GM18870 (cell line): ENCODE measurements at regions not wholly inside any gene's neighbourhood (a gene's known extent, or its start where the extent isn't known, plus 50 kb on each side); places are given as distances from the start of the nearest gene placed in this dataset.

Experiments used
- ATAC-seq: cut with Tn5 transposase; IDR thresholded peaks from one replicate; pipeline ENCODE4 v1.9.1; 2021; ENCODE audit warnings: moderate library complexity; ENCODE audit not compliant: unreplicated experiment

DNA sequence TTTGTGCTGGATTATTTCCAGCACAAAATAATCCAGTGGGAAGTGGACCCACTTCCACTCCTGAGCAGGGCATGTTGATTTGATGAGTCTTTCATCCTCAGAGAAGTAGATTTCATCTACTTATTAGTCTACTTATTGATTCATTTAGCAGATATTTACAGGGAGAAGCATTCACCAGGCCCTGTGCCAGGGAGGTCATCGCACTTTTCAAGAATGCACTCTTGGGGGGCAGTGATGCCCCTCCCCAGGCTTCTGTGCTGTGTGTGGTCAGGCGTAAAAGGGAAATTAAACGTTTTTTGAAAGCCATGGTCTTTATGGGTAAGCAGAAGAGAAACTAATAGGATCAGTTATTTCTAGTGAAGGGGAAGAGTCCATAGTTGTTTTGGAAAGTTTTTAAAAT, 610.7 kb upstream of the TMEM132C start:
- ATAC-seq = no peak

DNA sequence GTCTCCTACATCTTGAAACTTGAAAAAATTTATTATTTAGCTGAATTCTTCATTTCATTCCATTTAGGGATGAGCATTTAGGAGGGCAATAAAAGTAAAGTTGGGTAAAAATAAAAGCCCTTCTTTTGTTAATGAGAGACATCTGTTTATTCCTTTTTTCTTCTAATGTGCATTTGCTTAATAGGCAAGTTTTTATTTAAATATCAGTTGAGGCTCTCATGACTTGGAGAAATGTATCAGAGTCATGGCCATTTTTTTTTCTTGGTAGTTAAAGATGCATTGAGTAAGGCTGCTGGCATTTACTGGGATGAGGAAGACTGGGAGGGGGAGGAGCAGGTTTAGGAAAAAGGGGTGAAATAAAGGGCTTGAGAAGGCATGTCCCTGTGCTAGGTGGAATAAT, 609.9 kb upstream of the TMEM132C start:
- no peak for ATAC-seq

DNA sequence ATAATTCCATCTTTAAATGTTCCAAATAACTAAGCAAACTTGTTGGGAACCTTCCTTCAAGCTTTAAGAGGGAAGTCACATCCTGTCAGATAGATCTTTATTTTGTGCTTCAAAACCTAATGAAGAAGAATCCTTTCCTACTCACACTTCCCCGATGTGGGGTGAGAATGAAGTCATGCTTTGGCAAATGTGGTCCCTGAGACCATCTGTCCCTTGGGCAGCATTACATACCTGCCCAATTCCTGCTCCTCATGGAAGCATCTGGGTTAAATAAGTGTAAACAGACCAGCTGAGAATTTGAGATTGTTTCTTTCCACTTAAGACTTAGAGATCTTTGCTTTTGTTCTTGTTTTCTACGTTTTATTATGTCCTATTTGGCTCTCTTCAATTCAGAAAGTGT, 606.0 kb upstream of the TMEM132C start:
- no peak for ATAC-seq

DNA sequence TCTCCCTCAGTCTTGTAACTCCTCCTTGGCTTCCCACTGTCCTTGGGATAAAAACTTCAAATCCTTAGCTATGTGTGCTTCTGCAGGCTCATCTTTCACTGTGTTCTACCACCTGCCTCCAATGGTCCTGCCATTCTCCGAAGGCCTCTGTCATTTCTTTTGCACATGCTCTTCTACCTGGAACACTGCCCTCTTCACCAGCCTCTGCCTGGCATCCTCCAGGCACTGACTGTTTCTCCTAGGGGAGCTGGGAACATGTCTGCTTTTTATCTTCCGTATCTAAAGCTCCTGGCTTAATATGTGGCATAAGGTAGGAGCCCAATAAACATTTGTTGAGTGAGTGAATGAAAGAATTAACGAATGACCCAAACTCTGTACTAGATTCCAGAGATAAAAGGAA, 603.3 kb upstream of the TMEM132C start:
- ATAC-seq = no peak

DNA sequence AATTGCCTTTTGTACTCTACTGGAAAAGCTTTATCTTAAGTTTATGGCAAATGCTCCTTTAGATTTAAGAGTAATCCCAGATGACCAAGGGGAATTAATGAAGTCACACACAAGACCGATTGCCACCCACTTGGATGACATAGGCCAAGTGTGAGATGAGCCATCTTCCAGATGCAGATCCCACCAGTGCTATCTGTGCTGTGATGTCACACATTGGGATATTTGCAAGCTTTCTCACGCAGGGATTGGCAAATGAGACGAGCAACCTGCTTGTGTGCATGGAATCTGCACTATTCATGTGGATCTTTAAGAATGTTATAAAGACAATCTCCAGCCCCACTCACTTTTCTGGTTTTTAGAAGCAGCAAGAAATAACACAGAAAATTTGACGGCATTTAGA, 602.1 kb upstream of the TMEM132C start:
- ATAC-seq = no peak

DNA sequence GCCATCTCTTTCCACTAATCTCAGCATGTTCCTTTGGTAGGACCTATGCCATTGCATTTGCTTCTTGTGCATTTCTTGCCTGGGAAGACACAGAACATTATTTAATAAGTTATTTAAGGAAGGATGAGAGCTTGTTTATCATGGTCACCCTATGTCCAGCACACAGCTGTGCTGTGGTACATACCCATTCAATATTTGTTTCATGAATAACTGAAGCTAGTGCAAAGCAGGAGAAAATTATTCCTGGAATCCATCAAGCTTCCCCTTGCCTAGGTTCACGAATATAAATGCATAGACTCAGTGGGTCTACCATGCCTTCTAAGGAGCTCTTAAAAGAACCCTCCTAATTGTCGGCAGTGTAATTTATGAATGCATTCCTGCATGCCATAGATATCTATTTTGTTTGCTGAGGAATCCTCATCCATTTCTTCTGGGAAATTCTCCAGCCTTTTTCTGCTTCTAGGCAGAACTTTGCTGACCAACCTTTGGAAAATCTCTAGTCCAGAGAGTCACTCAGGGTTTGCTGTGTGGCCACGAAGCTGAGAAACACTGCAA, 599.8 kb upstream of the TMEM132C start:
- no peak for ATAC-seq

DNA sequence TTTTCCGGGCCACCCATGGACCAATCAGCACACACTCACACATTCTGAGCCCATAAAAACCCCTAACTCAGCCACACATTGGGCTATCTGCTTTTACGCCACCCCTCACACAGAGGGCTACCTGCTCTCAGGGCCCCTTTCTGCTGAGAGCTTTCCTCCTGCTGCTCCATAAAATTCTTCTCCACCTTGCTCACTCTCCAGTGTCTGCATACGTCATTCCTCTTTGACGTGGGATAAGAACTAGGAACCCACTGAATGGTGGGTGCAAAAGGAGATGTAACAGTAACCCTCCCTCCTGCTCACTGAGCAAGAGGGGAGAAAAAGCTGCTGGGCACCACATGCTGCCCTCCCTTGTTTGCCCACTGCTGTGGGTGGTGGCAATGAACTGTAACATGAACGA, 596.7 kb upstream of the TMEM132C start:
- ATAC-seq = no peak

DNA sequence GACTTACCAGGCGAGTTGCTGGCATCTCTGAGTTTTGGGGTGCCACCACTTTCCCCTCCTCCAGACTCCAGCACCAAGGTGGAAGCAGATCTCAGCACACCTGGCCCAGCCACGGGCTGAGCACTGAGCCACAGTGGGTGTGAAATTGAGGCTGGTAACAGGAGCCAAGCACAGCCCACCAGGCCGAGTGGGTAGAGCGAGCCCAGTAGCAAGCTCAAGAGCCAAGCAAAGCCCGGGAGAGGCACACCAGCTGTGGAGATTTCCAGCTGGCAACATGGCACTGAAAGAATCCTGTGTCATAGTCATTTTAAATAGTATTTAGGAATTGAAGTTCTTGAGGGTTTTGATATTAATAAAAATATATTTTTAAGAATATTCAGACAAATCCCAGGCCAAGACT, 596.2 kb upstream of the TMEM132C start:
- ATAC-seq = no peak

DNA sequence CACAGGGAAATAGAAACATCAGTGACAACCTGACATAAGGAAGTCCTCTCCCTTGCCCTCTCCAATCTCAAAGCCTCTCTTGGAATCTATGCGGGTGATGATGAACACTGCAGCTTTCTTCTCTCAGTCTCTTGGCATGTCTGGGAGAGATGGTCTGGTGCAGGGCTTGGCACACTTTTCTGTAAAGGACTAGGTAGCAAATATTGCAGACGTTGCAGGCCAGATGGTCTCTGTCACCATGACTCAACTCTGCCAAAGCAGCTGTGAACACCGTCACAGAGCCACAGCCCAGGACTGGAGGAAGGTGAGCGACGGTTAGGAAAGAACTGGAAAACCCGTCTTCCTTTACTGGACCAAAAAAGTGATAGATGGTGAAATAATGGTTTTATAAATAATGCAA, 591.0 kb upstream of the TMEM132C start:
- no peak for ATAC-seq

DNA sequence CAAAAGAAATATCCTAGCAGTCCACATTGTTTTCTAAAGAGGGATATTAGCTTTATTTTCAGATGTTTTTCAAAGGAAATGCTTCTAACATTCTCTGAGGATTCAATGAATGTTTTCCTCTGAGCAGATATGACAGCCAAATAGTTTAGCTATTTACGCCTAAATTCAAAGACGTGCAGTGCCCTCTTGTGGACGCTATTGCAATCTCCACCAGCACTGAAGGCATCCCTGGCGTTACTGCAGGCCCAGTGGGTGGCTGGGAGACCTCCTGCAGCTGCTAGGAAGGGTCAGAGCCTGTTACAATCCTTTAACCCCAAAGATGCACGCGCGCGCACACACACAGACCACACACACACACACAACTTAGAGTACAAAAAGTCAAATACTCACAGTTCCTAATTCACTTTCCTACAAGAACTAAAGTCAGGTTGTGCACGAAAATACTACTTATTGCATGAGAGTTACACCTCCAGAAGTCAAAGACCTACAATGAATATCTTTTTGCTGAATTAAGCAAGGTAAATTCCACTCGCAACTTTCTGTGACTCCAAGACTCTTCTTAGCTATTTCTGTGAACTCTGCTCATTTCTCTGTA, 589.3 kb upstream of the TMEM132C start:
- no peak for ATAC-seq

DNA sequence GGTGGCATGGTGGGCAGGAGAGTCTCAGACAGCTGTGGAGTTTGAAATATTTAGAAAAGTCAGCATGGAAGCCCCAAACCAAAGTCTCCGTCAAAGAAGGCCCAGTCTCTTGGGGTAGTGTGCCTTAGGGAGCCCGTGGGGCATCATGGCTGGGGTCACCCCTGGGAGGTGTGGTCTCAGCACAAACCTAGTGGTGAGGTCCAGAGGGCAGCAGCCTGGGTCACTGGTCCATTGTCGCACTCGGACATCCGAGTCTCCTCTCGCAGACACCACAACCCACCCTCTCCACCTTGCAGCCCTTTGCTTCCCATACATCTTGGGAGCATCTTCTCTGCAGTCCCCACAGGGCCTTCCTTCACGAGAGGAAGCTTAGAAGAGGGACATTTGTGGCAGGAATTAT, 588.0 kb upstream of the TMEM132C start:
- ATAC-seq = no peak

DNA sequence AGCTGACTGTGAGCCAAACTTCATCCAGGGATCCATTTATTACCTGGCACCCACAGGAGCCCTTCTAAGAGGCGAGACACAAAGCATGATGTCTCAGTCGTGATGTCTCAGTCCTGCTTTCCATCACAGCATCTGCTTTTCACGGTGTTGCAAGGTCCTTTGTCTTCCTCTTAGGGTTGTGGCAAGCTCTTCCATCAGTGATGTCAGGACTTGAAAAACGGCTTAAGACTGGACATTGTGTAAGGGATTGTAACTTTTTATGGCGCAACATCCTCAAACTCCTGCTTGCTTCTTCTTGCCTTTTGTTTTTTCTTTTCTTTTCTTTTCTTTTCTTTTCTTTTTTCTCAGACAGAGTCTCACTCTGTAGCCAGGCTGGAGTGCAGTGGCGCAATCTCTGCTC, 586.5 kb upstream of the TMEM132C start:
- no peak for ATAC-seq

DNA sequence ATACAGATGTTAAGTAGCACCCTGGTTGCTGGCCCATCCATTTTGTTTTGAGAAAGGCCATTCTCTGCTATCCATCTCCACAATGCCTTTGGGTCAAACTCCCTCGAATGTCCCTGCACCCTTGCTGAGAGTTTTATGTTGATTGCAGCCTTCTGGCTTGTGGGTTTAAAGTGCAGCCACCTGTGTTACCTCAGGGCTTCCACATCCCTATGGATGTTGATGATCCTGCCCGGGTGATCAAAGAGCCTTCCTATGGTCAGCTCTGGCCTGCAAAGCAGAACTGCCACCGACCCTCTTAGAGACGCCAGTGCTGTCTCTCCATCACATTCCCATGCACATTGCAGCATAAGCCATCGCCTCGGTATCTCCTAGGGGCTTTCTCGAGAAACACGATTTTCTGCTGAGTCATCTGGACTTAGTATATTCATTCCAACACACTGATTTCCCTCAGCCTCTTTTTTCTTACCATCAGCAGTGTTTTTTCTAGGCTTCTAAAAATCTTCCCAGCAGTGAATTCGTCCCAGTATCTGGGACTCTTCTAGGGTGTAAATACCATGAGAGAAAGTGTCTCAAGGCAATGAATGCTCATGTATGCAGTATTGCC, 585.7 kb upstream of the TMEM132C start:
- ATAC-seq = no peak

DNA sequence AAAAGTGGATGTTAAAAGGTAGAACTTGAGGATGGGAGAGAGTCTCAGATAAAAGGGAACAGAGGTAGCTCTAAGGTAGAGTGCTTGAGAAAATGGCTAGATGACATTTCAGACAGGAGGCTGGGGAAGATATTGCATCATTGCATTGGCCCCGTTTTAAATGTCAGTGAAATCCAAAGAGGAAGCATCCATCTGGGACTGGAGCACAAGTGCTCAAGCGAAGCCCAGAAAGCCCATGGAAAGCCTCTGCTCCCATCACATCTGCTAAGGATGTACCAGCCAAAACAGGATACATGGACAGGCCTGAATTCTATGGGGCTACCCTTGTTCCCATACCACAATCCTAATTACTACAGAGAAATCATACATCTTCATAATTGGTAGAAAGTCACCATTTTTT, 581.5 kb upstream of the TMEM132C start:
- ATAC-seq = no peak

DNA sequence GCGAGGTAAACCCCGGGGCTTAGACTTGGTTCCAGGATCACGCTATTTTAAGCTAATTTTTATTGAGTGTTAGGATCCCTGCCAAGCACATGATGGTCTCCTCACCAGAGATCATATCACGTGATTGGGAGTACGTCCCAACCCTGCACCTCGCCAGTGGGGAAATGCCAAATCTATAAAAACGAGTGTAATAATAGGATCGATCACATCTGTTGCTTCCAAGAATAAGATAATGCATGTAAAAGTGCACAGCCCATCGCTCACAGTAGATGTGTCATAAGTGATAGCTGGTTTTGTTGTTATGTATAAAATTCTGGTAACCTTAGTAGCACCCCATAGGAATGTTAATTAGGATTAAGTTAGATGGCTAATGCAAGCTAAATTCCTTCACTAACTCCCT, 581.0 kb upstream of the TMEM132C start:
- ATAC-seq = no peak

DNA sequence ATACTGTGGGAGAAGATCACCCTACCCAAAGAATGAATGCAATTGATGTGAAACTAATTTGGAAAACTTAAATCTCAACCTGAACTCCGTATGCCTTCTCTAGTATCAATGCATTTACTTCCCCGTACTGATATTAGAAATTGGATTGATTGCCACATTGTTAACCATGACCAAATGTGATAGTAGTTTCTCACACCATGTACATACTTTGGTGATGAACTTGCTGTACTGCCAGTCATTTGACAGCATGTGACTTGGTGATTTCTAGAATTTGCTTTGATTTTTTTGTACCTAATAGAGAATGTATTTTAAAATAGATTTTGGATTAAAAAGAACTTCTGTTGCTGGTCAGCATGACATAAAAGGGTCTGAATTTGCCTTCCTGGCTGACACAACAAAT, 579.8 kb upstream of the TMEM132C start:
- no peak for ATAC-seq

DNA sequence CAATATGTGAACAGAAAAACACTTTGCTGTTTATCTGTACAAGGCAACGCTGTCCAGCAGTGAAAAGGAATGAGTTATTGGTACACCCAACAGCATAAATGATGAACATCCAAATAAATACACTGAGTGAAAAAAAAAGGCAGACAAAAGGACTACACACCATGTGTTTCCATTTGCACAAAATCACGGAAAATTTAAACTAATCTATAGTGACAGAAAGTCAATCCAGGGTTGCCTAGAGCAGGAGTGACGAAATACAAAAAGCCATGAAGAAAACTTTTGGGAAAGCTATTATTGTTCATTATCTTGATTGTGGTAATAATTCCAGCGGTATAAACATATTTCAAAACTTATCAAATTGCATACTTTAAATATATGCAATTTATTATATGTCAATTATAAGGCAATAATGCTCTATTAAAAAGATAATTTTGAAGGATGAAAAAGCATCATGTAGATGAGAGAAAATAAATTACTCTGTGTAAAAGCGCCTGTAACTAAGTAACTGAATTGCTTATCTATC, 578.0 kb upstream of the TMEM132C start:
- ATAC-seq = no peak

DNA sequence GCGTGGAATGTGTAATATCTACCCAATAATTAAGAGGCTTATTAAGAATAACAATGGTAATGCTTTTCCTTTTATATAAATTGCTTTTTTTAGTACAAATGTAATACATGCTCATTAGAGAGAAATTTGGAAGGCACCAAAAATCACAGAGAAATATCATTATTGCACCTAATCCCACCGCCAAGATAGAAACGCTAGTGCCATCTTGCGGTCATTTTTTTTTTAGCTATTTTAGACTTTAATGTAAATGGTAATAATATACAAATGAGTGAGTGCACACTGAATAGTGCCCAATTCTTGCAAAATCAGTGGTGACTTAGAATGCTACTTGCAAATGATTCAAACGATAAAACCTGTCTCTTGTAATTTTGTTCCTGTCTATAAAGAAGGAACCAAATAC, 576.8 kb upstream of the TMEM132C start:
- ATAC-seq = no peak

DNA sequence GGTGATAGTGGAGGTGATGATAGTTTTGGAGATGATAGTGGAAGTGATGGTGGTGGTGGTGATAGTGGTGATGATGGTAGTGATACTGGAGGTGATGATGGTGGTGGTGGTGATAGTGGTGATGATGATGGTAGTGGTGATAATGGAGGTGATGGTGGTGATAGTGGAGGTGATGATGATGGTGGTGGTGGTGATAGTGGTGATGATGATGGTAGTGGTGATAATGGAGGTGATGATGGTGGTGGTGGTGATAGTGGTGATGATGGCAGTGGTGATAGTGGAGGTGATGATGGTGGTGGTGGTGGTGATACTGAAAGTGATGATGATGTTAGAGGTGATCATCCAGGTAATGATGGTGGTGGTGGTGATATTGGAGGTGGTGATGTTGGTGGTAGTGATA, 570.0 kb upstream of the TMEM132C start:
- no peak for ATAC-seq

DNA sequence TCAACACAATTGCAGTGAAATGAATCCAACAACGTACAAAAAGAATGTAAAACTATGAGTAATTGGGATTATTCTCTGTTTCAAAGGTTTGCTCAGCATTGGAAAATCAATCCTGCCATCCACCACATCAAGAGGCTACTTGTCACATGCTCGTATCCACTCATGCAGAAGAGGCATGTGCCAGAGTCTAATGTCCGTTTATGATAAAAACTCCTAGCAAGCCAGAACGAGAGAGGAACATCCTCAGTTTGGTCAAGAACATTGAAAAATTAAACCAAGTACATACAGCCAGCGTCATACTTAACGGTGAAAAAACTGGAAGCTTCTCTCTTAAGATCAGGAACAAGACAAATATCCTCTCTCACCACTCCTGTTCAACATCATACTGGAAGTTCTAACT, 563.9 kb upstream of the TMEM132C start:
- no peak for ATAC-seq

DNA sequence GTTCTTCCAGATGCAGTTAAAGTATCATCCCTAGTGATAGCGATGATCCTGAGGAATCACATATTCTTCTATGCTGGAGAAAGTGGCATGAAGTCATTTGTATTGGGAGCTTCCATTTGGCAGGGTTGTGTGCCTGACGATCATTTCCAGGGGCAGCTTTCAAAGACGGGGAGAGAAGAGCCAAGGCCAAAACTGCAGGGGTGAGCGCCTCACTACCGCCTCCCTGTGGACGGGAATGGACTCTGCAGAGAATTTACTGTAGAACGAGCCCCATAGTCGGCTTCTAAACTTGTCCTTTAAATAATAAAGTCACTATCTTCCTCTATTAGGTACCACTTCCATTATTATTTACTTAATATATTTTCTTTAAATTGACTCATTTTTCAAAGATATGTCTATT, 555.9 kb upstream of the TMEM132C start:
- ATAC-seq = no peak

DNA sequence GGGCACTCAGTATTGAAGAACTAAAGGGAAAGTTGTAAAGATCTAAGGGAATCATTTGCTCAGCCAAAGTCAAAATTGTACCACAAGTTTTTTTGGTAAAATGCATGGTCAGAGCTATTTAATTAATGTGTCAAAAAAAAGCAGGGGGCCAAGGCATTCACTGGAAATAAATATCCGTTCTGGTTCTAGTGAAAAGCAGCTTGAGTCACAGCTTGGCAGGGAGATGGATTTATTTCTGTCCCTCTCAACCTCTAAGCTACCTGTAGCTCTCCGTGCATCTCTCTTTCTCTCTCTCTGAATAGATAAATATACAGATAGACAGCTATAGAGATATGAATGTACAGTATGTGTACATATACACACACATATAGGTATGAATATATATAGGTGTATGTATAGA, 554.4 kb upstream of the TMEM132C start:
- no peak for ATAC-seq

DNA sequence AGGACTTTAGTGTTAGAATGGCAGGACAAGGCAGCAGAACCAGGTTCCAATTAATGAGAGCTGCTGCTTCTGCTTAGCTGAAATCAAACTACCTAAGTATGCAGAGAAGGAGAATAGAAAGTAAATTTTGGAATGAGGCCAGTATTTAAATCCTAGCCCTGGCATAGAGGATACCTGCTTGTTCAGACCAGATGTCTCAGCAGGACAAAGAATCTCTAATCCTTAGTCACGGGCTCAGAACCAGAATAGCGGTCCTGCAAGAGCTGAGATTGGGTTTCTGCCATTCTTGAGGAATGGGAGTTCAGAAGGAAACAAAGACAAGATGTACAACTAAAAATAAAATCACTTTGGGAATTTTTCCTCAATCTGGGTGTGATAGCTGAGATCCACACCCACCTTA, 550.8 kb upstream of the TMEM132C start:
- ATAC-seq = no peak
